ENCODE measurements at regions not wholly inside any gene's neighbourhood (a gene's known extent, or its start where the extent isn't known, plus 50 kb on each side); places are given as distances from the start of the nearest gene placed in this dataset.

DNA sequence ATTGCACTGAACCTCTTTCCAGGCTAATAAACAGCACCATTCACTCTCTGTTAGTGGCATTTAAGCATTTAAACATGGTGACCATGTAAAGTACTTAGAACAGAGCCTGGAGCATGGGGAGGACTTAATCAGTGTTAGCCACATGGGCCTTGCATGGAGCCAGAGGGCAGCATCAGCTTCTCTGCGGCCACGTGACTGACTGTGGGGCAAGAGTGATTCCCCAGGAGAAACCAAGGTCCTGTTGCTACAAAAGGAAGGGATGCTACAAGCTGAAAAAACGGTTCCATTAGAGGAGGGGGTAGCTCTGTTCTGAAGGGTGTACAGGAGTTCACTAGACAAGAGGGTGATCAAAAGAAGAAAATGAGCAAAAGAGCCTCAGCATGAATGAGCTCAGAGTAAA is 256.8 kb downstream of the MATN1 start:
- DNase-seq (ENCODE audit: low read depth, low spot score), result no peak
- H3K4me3 ChIP-seq (ENCODE audit: insufficient read length, low read depth), result no peak overlapping the region
- H3K36me3 ChIP-seq (ENCODE audit: insufficient read depth, insufficient read length, low read length), result no peaks in the 10 kb centered on the region
- H3K27me3 ChIP-seq (ENCODE audit: insufficient read depth, insufficient read length), result no peaks in the 10 kb centered on the region
- TF ChIP-seq SUZ12 (IDR thresholded peaks at IDR 0.05; ENCODE audit: extremely low read depth, insufficient read depth, insufficient read length) (no peak), ZNF274 (IDR thresholded peaks at IDR 0.05; ENCODE audit: low read depth, low read length) (no peak), YY1 (IDR thresholded peaks at IDR 0.05; ENCODE audit: insufficient read depth, insufficient read length) (no peak)
- no peak overlapping the region for H3K9ac ChIP-seq (ENCODE audit: insufficient read length, low read depth)
- peaks cover 6% of the 10 kb centered on the region for H3K4me1 ChIP-seq (ENCODE audit: insufficient read depth, insufficient read length)
- no peaks in the 10 kb centered on the region for H3K9me3 ChIP-seq (ENCODE audit: insufficient read depth, low read length)

- H3K36me3 ChIP-seq (ENCODE audit: insufficient read depth, insufficient read length, low read length), result no peaks in the 10 kb centered on the region
- no peaks in the 10 kb centered on the region for H3K9me3 ChIP-seq (ENCODE audit: insufficient read depth, low read length)
- H3K4me3 ChIP-seq (ENCODE audit: insufficient read length, low read depth), result no peak overlapping the region
- peaks cover 6% of the 10 kb centered on the region for H3K4me1 ChIP-seq (ENCODE audit: insufficient read depth, insufficient read length)
- no peak overlapping the region for H3K9ac ChIP-seq (ENCODE audit: insufficient read length, low read depth)
- DNase-seq (ENCODE audit: low read depth, low spot score), result no peak
- TF ChIP-seq YY1 (IDR thresholded peaks at IDR 0.05; ENCODE audit: insufficient read depth, insufficient read length) (no peak), SUZ12 (IDR thresholded peaks at IDR 0.05; ENCODE audit: extremely low read depth, insufficient read depth, insufficient read length) (no peak), ZNF274 (IDR thresholded peaks at IDR 0.05; ENCODE audit: low read depth, low read length) (no peak)
- H3K27me3 ChIP-seq (ENCODE audit: insufficient read depth, insufficient read length), result no peaks in the 10 kb centered on the region
Measured at GRCh38 chr1:30466026-30466425, 257.4 kb downstream of the MATN1 start.

DNA sequence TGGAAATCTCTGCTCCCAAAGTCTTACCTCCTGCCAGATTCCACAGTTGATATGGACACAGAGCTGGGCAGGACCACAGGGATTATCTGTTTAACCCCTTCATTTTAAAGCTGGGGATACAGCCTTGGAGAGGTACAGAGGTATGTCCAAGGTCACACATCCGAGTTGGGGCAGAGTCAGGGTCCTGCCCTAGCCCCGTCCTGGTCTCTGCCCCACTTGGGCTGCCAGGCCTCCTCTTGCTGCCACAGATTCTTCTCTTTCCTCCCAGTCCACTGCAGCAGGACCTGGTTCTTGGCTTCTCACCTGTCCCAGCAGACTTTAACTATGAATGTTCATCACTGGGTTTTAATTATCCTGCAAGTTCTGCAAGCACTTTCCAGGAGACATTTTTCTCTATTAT is 258.3 kb downstream of the MATN1 start:
- Histone ChIP-seq H3K9me3 (ENCODE audit: insufficient read depth, low read length) (peaks cover 2% of the 10 kb centered on the region; the same call in 1 of the 2 replicates), H3K4me3 (ENCODE audit: insufficient read length, low read depth) (no peak overlapping the region), H3K4me1 (ENCODE audit: insufficient read depth, insufficient read length) (peaks cover 6% of the 10 kb centered on the region), H3K27me3 (ENCODE audit: insufficient read depth, insufficient read length) (no peaks in the 10 kb centered on the region), H3K9ac (ENCODE audit: insufficient read length, low read depth) (no peak overlapping the region), H3K36me3 (ENCODE audit: insufficient read depth, insufficient read length, low read length) (no peaks in the 10 kb centered on the region)
- DNase-seq (ENCODE audit: low read depth, low spot score), result no peak
- TF ChIP-seq SUZ12 (IDR thresholded peaks at IDR 0.05; ENCODE audit: extremely low read depth, insufficient read depth, insufficient read length), result no peak
- no peak for TF ChIP-seq ZNF274 (IDR thresholded peaks at IDR 0.05; ENCODE audit: low read depth, low read length)
- no peak for TF ChIP-seq YY1 (IDR thresholded peaks at IDR 0.05; ENCODE audit: insufficient read depth, insufficient read length)

- no peak for DNase-seq (ENCODE audit: low read depth, low spot score)
- no peak overlapping the region for H3K4me3 ChIP-seq (ENCODE audit: insufficient read length, low read depth)
- H3K9me3 ChIP-seq (ENCODE audit: insufficient read depth, low read length), result peaks cover 11% of the 10 kb centered on the region; the same call in 1 of the 2 replicates
- TF ChIP-seq SUZ12 (IDR thresholded peaks at IDR 0.05; ENCODE audit: extremely low read depth, insufficient read depth, insufficient read length) (no peak), ZNF274 (IDR thresholded peaks at IDR 0.05; ENCODE audit: low read depth, low read length) (no peak), YY1 (IDR thresholded peaks at IDR 0.05; ENCODE audit: insufficient read depth, insufficient read length) (no peak)
- H3K4me1 ChIP-seq (ENCODE audit: insufficient read depth, insufficient read length), result peaks cover 6% of the 10 kb centered on the region
- no peak overlapping the region for H3K9ac ChIP-seq (ENCODE audit: insufficient read length, low read depth)
- H3K36me3 ChIP-seq (ENCODE audit: insufficient read depth, insufficient read length, low read length), result no peaks in the 10 kb centered on the region
- no peaks in the 10 kb centered on the region for H3K27me3 ChIP-seq (ENCODE audit: insufficient read depth, insufficient read length)
Measured at GRCh38 chr1:30464187-30464617, 259.2 kb downstream of the MATN1 start.

- Histone ChIP-seq H3K4me1 (ENCODE audit: insufficient read depth, insufficient read length) (no peaks in the 10 kb centered on the region), H3K9me3 (ENCODE audit: insufficient read depth, low read length) (peaks cover 16% of the 10 kb centered on the region; the same call in 1 of the 2 replicates), H3K27me3 (ENCODE audit: insufficient read depth, insufficient read length) (no peaks in the 10 kb centered on the region), H3K36me3 (ENCODE audit: insufficient read depth, insufficient read length, low read length) (no peaks in the 10 kb centered on the region), H3K4me3 (ENCODE audit: insufficient read length, low read depth) (no peak overlapping the region), H3K9ac (ENCODE audit: insufficient read length, low read depth) (no peak overlapping the region)
- no peak for DNase-seq (ENCODE audit: low read depth, low spot score)
- no peak for TF ChIP-seq YY1 (IDR thresholded peaks at IDR 0.05; ENCODE audit: insufficient read depth, insufficient read length)
- no peak for TF ChIP-seq SUZ12 (IDR thresholded peaks at IDR 0.05; ENCODE audit: extremely low read depth, insufficient read depth, insufficient read length)
- no peak for TF ChIP-seq ZNF274 (IDR thresholded peaks at IDR 0.05; ENCODE audit: low read depth, low read length)
Measured at GRCh38 chr1:30462826-30463425, 260.5 kb downstream of the MATN1 start.

DNA sequence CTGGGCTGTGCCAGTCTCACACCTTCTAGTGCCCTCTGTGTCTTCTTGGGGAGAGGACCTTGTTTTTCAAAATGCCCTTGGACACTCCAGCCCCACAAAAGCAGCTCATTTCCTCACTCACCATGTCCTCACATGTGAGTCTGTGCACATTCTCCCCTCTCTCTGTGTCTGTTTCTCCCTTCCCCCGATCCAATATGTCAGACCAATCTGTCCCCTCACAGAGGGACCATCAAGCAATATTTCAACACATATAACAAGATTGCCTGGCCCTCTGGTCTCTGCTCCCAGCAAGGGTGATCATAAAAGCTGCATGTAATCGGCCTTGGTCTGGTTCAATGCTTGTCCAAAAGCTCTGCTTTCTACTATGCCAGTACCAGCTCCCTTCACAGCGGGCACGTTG is 261.2 kb downstream of the MATN1 start:
- DNase-seq (ENCODE audit: low read depth, low spot score), result no peak
- Histone ChIP-seq H3K4me1 (ENCODE audit: insufficient read depth, insufficient read length) (no peaks in the 10 kb centered on the region), H3K9ac (ENCODE audit: insufficient read length, low read depth) (no peak overlapping the region), H3K4me3 (ENCODE audit: insufficient read length, low read depth) (no peak overlapping the region), H3K9me3 (ENCODE audit: insufficient read depth, low read length) (peaks cover 16% of the 10 kb centered on the region; the same call in 1 of the 2 replicates), H3K36me3 (ENCODE audit: insufficient read depth, insufficient read length, low read length) (no peaks in the 10 kb centered on the region), H3K27me3 (ENCODE audit: insufficient read depth, insufficient read length) (no peaks in the 10 kb centered on the region)
- no peak for TF ChIP-seq ZNF274 (IDR thresholded peaks at IDR 0.05; ENCODE audit: low read depth, low read length)
- TF ChIP-seq SUZ12 (IDR thresholded peaks at IDR 0.05; ENCODE audit: extremely low read depth, insufficient read depth, insufficient read length), result no peak
- no peak for TF ChIP-seq YY1 (IDR thresholded peaks at IDR 0.05; ENCODE audit: insufficient read depth, insufficient read length)

DNA sequence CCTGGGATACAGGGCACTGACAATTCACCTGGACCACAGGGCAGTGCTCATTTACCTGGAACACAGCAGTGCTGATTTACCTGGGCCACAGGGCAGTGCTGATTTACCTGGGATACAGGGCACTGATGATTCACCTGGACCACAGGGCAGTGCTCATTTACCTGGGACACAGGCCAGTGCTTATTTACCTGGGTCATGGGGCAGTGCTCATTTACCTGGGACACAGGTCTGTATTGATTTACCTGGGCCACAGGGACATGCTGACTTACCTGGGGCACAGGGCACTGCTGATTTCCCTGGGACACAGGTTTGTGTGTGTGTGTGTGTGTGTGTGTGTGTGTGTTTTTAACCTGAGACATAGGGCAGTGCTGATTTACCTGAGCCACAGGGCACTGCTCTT is 261.7 kb downstream of the MATN1 start:
- Histone ChIP-seq H3K4me1 (ENCODE audit: insufficient read depth, insufficient read length) (no peaks in the 10 kb centered on the region), H3K27me3 (ENCODE audit: insufficient read depth, insufficient read length) (no peaks in the 10 kb centered on the region), H3K4me3 (ENCODE audit: insufficient read length, low read depth) (no peak overlapping the region), H3K9me3 (ENCODE audit: insufficient read depth, low read length) (peaks cover 16% of the 10 kb centered on the region; the same call in 1 of the 2 replicates), H3K9ac (ENCODE audit: insufficient read length, low read depth) (no peak overlapping the region), H3K36me3 (ENCODE audit: insufficient read depth, insufficient read length, low read length) (no peaks in the 10 kb centered on the region)
- no peak for DNase-seq (ENCODE audit: low read depth, low spot score)
- TF ChIP-seq SUZ12 (IDR thresholded peaks at IDR 0.05; ENCODE audit: extremely low read depth, insufficient read depth, insufficient read length), result no peak
- no peak for TF ChIP-seq ZNF274 (IDR thresholded peaks at IDR 0.05; ENCODE audit: low read depth, low read length)
- no peak for TF ChIP-seq YY1 (IDR thresholded peaks at IDR 0.05; ENCODE audit: insufficient read depth, insufficient read length)

Data from NT2/D1 (cell line).